Breast epithelium (tissue), 3 donors: ENCODE measurements at regions not wholly inside any gene's neighbourhood (a gene's known extent, or its start where the extent isn't known, plus 50 kb on each side); places are given as distances from the start of the nearest gene placed in this dataset.

Experiments used
- CTCF ChIP-seq, 3 donors: fragments of 450-650 bp; IDR thresholded peaks; one replicate each; pipeline ENCODE4 v1.5.1; 2016 to 2017; ENCODE audit warnings: antibody characterized with exemption in 3 of 3, mild to moderate bottlenecking in 3 of 3, moderate library complexity in 3 of 3
- POLR2A ChIP-seq: fragments of 450-650 bp; IDR thresholded peaks from one replicate; pipeline ENCODE4 v1.6.1; 2016; ENCODE audit warnings: antibody characterized with exemption, mild to moderate bottlenecking, moderate library complexity
- POLR2AphosphoS5 ChIP-seq, 3 donors: sonication (generic); formaldehyde crosslinking; IDR thresholded peaks; one replicate each; pipeline ENCODE4 v1.6.1; 2017; ENCODE audit warnings: antibody characterized with exemption in 3 of 3

- TF ChIP-seq POLR2AphosphoS5 (IDR thresholded peaks at IDR 0.05) (no peak), CTCF (IDR thresholded peaks at IDR 0.05) (no peak), POLR2A (no peak)
Measured at GRCh38 chr4:181476508-181476890, 766.7 kb upstream of the TENM3 start.
